SW480 (cell line): ENCODE measurements at regions not wholly inside any gene's neighbourhood (a gene's known extent, or its start where the extent isn't known, plus 50 kb on each side); places are given as distances from the start of the nearest gene placed in this dataset.

Experiments used
- DNase-seq: peaks from one replicate; pipeline ENCODE4 v3.0.0-alpha.2; 2016; ENCODE audit warnings: low spot score

DNA sequence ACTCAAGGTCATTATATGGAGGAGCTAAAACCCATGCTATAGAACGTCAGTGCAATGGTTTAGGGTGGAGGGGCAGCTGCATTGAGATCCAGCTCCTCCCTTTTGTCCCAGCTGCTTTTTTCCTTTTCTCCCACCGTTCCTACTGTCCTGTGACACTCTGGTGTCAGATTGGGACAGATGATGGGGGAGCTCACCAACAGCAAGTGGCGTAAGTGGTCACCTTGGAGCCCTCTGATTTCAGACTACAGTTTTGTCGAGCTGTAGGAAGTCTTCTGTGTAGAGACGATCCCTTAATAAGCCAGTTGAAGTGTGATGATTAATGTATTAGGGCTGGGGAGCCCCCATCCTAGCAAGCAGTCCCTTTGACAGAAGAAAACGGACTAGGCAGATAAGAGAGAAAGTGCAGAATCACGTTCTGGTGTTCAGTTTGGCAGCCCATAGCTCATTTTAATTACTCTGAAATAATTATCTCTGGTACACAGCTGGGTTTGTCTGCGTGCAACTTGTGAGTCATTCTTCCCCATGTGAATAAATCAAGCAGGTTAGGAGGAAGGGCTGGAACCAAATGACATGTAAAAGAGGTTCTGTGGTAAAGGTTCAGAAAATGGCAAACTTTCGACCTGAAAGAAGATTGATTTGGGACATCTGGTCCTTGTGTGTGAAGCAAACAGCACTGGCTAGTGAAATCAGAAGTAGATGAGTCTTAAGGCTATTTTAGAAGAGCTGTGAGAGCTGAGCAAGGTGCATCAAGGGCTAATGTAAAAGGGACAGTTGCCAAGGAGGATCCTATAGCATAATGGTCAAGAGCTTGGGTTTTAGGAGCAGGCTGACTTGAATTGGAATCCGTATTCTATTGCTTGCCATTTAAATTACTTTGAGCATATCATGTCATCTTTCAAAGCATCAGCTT is 241.4 kb downstream of the EDEM1 start:
- DNase-seq = peak; percentile 22

DNA sequence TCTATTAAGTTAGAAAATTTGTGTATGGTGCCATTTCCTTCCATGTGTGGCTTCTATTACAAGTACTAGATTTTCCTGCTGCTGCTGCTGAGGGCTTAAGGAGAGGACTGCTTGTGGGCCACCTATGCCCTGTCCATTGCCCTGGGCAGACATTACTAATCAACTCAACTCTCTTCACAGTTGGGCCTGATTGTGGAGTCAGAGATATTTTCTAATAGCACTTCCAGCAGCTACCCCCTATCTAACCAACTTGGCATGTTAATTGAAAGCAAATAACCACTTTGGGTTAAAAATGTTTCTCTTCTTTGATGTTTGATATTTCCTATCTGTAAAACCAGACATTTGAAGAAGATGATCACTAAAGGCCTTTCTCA is 242.0 kb downstream of the EDEM1 start:
- no peak for DNase-seq

DNA sequence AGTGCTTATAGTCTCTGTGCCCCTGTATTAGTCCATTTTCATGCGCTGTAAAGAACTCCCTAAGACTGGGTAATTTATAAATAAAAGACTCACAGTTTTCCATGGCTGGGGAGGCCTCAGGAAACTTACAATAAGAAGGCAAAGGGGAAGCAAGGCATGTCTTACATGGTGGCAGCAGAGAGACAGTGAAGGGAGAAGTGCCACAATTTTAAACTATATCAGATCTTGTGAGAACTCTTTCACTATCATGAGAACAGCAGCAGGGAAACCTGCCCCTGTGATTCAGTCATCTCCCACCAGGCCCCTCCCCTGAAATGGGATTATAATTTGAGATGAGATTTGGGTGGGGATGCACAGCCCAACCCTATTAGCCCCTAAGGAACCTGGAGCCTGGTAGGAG is 243.2 kb downstream of the EDEM1 start:
- DNase-seq = no peak

DNA sequence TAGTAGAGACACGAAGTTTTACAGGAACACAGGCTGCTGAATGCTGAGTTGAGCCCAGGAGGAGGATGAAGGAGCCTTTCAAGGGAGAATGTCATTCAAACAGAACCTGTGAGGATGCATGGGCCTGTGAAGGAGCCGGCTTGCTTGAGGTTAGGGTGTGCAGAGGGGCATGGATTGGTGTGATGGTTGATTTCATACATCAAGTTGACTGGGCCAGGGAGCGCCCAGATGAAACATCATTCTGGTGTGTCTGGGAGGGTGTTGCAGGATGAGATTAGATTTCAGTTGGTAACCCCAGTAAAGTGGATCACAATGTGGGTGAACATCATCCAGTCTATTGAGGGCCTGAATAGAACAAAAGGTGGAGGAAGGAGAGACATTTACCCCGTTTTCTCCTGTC is 243.6 kb downstream of the EDEM1 start:
- no peak for DNase-seq

DNA sequence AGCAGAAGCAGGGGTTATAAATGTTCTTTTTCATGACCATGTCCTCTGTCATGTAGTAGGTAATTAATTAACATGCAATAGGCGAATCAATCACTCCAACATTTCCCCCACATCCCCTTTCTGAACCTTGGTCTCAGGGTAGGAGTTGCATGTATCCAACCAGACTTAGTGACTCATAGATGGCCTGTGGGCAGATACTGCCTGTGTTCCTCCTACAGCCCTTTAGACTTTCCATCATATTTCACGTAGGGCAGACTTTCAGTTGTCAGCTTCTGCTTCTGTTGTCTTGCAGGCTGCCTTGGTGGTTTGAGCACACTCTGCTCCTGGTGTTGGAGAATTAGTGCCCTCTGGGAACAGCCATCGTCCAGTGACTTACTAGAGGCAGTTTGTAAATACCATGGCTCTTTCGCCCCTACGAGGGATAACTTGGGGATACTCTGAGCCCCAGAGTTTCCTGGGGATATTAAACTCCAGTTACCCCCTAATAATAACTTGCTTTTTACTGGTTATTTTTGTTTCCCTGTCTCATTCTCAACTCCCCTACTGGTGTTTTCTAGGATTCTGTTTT is 244.4 kb downstream of the EDEM1 start:
- no peak for DNase-seq

DNA sequence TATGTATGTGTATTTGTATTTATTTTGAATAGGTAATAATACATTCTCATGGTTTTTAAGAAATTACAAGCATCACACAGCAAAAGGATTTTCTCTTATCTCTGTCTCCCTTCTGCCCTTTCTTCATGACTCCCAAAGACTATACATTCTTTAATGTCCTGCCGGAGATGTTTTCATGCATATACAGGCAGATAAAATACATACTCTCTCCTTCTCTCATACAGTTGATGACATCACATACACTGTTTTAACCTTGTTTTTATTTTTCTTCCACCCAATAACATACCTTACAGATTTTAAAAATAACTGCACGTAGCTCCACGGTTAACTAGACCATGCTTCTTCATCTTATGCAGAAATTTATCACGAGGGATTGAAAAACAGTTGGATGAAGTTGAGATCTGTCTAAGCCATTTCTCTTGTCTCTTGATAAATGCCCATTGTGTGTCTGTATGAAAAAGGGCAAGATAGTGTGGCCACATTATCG is 249.8 kb downstream of the EDEM1 start:
- no peak for DNase-seq

DNA sequence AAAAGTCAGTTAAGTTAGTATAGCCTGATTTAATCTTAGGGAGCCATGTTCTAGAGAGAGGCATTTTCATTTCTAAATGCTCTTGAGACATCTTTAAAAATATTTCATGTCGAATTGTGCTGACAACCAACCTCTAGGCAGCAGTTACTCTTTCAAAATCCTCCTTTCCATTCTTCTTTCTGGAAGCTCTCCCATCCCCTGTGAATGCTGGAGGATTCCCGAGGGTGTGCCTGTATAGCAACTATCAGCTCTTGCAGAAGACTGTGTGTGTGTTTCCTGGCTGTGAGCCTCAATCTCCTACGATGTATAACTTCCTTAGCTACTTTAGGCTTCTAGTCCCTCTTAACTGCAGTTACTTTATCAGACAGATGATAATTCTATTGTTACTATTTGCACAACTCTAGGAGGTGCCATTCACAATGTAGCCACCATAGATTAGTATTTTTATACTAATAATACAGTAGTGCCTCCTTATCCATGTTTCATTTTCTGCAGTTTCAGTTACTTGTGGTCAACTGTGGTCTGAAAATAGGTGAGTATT is 250.3 kb downstream of the EDEM1 start:
- DNase-seq = no peak

DNA sequence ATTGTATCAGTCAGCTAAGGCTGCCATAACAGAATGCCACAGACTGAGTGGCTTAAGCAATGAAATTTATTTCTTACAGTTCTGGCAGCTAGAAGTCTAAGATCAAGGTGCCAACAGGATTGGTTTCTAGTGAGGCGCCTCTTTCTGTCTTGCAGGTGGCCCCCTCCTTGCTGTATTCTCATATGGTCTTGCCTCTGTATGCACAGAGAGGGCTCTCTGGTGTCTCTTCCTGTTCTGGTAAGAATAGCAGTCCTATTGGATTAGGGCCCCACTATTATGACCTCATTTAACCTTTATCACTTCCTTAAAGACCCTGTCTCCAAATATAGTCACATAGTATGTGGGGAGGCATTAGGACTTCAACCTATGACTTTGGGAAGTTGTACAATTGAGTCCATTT is 253.9 kb downstream of the EDEM1 start:
- DNase-seq = no peak

DNA sequence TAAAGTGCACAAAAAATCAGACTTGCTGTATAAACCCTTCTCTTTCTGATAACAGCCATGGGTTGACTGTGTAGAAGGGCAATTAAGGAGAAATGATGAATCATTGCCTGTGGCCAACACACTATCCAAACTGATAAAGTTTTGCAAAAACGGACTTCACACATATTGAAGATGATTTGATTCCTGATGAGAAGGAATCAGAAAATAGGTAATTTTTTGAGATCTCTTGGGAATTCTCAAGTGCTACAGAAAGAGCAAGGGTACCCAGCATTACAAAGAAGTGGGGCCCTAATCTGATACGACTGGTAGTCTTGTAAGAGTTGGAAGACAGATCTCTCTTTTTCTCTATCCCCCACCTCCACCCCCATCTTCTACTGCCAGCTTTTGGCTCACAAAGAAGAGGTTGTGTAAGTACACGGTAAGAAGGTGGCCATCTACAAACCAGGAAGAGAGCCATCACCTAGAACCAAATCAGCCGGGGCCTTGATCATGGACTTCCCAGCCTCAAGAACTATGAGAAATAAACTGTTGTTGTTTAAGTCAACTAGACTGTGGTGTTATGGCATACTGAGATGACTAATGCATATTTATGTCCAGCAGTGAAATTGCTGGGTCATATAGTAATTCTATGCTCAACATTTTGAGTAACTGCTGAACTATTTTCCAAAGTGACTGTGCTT is 254.7 kb downstream of the EDEM1 start:
- DNase-seq = no peak

DNA sequence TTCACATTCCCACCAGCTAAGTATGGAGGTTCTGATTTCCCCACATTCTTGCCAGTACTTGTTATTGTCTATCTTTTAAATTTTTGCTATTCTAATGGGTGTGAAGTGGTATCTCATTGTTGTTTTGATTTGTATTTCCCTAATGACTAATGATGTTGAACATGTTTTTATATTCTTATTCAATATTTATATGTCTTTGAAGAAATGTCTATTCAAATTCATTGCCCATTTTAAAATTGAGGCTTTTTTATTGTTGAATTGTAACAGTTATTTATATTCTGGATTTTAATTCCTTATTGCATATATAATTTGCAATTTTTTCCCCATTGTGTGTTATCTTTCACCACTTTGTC is 255.3 kb downstream of the EDEM1 start:
- no peak for DNase-seq

DNA sequence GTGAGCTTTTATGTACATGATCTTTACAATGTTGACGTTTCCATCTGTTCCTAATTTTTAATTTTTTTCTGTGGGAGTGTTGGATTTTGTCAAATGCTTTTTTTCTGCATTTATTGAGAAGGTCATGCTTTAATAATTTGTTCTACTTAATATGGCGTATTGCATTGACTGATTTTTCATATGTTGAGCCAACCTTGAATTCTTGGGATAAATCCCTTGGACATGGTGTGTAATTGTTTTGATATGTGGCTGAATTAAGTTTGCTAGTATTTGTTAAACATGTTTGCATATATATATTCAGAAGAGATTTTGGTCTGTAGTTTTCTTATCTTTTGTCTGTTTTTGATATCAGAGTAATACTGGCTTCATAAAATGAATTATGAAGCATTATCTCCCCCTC is 256.7 kb downstream of the EDEM1 start:
- no peak for DNase-seq

DNA sequence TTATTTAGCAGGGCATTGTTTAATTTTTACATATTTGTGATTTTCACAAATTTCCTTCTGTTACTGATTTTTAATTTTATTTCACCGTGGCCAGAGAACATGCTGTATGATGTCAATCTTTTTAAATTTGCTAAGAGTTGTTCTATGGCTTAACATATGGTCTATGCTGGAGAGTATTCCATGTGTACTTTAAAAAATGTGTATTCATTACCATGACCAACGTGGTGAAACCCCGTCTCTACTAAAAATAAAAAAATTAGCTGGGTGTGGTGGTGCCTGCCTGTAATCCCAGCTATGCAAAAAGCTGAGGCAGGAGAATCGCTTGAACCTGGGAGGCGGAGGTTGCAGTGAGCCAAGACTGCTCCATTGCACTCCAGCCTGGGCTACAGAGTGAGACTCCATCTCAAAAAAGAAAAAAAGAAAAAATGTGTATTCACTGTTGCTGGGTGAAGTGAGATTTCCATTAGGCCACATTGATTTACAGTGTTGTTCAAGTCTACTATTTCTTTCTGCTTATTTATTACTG is 258.2 kb downstream of the EDEM1 start:
- no peak for DNase-seq

DNA sequence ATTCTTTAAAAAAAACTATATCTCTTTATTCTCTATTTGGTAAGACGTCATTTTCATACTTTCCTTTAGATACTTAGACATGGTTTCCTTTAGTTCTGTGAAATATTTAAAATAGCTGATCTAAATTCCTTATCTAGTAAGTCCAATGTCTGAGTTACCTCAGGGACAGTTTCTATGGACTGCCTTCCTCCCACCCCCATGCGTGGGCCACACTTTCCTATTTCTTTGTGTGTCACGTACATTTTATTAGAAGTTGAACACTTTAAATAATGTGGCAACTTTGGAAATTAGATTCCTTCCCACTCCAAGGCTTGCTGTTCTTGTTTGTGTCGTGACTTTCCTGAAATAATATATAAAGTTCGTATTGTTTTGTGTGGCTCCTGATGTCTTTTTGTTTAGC is 260.7 kb downstream of the EDEM1 start:
- DNase-seq = no peak

DNA sequence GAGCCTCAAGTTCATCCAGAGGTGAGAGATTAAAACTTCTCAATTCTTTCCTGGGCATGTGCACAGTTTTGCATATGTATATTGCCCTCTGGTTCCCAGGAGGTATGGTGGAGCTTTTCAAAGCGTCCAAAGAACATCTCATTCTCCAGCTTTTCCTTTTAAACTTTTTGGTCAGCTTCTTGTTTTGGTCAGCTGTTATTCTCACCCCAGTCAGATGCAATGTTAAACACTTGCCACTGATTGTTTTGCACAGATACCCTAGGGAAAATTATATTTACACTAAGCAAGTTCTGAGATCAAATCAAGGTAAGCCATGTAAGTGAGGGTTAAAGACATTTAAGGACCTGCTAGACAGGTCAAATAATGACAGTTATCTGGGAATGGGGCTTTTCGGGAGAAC is 261.3 kb downstream of the EDEM1 start:
- no peak for DNase-seq

DNA sequence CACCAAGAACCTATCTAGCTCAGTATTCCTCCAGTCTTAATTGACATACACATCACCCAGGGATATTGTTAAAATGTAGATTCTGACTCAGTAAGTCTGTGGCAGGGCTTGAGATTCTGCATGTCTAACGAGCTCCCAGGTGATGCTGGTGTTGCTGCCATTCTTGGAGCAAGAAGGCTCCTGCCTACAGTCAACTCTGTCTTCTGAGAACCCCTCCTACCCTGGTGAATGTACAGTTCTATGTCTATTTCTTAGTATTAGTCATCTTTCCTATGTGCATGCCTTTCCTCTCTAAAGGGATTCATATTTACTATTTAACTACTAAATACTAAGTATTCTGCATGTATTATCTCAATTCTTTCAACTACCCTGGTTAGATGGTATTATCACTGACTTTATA is 268.7 kb downstream of the EDEM1 start:
- no peak for DNase-seq

DNA sequence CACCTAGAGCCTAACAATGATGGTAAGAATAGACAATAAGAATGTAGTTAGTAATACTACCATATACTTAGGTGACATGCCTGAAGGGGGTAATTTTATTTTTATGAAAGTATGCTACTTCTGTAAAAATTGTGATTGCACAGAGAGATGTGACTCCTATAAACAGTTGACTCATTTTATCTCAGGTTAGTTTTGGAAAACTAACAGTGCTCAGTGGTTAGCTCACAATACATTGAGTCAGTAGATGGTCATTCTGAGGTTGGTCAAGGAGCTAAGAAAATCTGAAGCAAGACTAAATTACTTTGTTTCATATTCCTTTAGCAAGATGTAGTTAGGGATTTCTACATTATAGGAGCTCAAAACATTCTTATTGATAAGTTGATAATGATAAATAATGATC is 271.0 kb downstream of the EDEM1 start:
- DNase-seq = no peak

DNA sequence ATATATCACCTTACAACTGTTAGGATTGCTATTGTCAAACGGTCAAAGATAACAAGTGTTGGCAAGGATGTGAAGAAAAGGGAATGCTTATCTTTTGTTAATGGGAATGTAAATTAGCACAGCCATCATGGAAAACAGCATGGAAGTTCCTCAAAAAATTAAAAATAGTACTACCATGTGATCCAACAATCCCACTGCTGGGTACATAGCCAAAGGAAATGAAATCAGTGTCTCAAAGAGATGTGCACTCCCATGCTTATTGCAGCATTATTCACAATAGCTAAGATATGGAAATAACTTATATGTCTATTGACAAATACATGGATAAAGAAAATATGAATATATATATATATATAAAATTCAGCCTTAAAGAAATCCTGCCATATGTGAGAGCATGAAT is 274.6 kb downstream of the EDEM1 start:
- no peak for DNase-seq

DNA sequence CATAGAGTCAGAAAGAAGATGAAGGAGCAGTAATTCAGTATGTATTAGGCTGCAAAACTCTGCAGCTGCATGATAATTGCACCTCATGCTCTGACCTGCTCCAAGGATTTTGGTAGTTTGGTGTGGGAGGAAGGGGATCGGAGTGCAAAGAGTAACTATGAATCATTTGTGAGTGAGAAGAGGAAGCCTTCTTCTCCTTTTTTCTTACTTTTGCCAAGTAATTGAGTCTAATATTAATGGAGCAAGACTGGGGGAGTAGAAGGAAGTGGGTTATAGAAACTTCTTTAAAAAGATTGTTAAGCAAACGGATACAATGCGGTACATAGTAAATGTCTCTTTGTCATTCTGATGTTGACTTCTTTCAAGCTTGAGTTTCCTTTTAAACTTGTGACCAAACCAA is 276.5 kb downstream of the EDEM1 start:
- DNase-seq = no peak

DNA sequence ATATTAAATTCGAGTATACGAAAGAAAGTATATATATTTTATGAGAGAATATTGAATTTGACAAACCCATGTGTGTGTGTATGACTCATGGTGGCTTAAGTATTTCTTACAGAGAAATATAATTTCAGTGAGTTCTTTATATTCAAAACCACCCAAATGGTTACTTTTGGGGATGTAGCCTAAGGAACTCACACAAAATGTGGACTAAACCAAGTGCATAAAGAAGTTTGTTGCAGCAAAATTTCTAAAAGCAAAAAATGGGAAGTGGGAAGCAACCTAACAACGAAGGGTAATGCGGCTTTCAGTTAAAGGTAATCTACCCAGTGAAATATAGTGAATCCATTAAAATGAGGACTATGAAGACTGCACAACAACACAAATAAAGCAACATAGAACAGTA is 277.1 kb downstream of the EDEM1 start:
- DNase-seq = no peak

DNA sequence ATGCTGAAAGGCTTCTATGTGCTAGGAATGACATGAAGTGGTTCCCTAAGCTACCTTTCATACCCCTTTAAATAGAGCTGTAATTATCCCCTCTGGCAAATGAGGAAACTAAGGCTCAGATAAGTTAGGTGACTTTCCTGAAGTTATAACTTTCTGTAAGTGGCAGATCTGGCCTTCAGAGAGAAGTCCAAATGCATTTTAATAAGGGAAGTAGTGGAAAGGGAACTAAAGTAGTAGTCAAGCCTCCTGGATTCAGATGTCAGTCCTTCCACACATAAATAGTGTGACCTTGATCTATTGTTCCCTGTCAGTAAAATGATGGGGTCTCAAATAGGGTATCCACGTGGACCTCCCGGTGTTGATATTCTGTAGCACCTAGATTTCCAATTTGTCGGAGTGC is 277.7 kb downstream of the EDEM1 start:
- DNase-seq = no peak

DNA sequence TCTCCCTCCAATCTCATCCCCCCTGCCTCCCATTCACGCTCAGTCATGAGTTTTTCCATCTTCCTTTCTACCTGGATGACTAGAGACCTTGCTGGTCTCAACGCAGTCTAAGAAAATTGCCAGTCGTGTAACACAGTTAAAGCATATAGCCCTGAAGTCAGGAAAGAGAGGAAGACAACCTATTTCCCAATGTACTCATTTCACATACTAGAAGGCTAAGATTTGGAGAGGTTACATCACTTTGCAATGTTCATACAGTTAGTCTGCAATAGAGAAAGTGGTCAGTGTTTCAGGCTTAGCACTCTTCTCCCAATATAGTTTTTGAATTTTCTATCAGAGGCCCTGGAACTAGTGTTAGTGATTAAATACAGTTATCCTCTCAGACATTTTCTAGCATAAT is 278.6 kb downstream of the EDEM1 start:
- no peak for DNase-seq

DNA sequence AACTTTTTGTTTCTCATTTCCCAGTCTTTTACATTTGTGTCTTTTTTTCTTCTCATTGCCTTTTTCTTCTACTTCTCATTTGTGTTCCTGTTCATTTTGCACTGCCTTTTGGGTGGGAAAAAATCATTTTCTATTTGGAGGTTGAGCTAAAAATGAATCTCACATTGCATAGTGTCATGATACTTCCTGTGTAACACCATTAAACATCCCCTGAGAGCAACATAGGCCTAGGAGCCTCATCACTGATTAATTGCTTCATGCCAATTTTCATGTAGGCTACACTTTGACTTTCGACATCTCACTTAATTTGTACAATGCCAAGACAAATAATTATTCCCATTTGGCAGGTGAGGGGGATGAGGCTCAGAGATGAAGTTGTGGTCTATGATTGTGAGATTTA is 279.2 kb downstream of the EDEM1 start:
- no peak for DNase-seq

DNA sequence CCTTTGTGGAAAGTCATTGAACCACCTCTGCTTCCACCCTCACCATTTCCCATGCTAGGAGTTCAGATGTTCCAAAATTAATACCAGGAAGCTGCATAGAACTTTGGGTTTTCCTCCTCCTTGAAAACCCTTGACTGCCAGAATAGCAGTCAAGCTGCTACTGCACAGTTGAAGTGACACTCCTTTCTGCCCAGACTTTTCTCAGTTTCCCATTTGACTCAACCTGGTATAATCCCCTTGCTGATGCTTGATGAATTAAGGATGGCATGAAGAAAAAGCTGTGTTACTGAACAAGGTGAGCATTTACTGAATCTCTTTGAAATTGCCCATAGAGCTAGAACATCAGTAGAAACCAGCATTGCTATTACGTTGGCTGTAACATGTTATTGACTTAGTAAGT is 286.0 kb downstream of the EDEM1 start:
- no peak for DNase-seq
